DND-41 (cell line): ENCODE measurements at regions not wholly inside any gene's neighbourhood (a gene's known extent, or its start where the extent isn't known, plus 50 kb on each side); places are given as distances from the start of the nearest gene placed in this dataset.

Experiments used
- ATAC-seq: fragments of 200-7000 bp; cut with Tn5 transposase; 3 replicates; pipeline ENCODE4 v1.9.1; 2021; ENCODE audit warnings: low read depth; ENCODE audit not compliant: insufficient read depth
- DNase-seq: peaks from one replicate; pipeline ENCODE4 v3.0.0-alpha.2; 2020
- H2AFZ ChIP-seq: 2 replicates; pipeline ENCODE4 v1.6.0; 2012; ENCODE audit warnings: low read depth, low read length
- H3K27ac ChIP-seq: 2 replicates; pipeline ENCODE4 v1.5.1; 2012; ENCODE audit warnings: low read length, inconsistent platforms
- H3K27me3 ChIP-seq: fragments of 200-600 bp; sonication (generic); 2 replicates; pipeline ENCODE4 v1.6.0; 2012; ENCODE audit warnings: low read length, mild to moderate bottlenecking, inconsistent platforms; ENCODE audit not compliant: insufficient read depth, poor library complexity
- H3K36me3 ChIP-seq: 2 replicates; pipeline ENCODE4 v1.5.1; 2012; ENCODE audit warnings: low read length, inconsistent platforms; ENCODE audit not compliant: insufficient read depth
- H3K4me1 ChIP-seq: 2 replicates; pipeline ENCODE4 v1.5.1; 2012; ENCODE audit warnings: mild to moderate bottlenecking, low read length; ENCODE audit not compliant: insufficient read depth
- H3K4me2 ChIP-seq: 2 replicates; pipeline ENCODE4 v1.6.0; 2012; ENCODE audit warnings: mild to moderate bottlenecking, moderate library complexity, low read length, inconsistent platforms; ENCODE audit not compliant: insufficient read depth
- H3K4me3 ChIP-seq, 2 experiments: fragments of 200-600 bp in 1 of 2; shearing (Covaris generic) in 1 of 2; 2 replicates each; pipeline ENCODE4 v1.5.1; 2012 to 2016; ENCODE audit warnings: inconsistent platforms in 2 of 2, low read length in 2 of 2, mild to moderate bottlenecking in 2 of 2, low read depth in 1 of 2, moderate library complexity in 1 of 2
- H3K79me2 ChIP-seq: 2 replicates; pipeline ENCODE4 v1.6.0; 2012; ENCODE audit warnings: low read length, inconsistent platforms; ENCODE audit not compliant: insufficient read depth
- H3K9ac ChIP-seq: 2 replicates; pipeline ENCODE4 v1.6.0; 2012; ENCODE audit warnings: low read depth, mild to moderate bottlenecking, inconsistent platforms, low read length, moderate library complexity
- H3K9me3 ChIP-seq: 2 replicates; pipeline ENCODE4 v1.5.1; 2012; ENCODE audit warnings: low read length, moderate library complexity, mild to moderate bottlenecking, inconsistent platforms; ENCODE audit not compliant: insufficient read depth, severe bottlenecking
- H4K20me1 ChIP-seq: 2 replicates; pipeline ENCODE4 v1.6.0; 2012; ENCODE audit warnings: low read length; ENCODE audit not compliant: insufficient read depth
- EZH2 ChIP-seq: IDR thresholded peaks from 3 replicates; pipeline ENCODE4 v1.6.1; 2012; ENCODE audit warnings: borderline replicate concordance, low read depth, mild to moderate bottlenecking, moderate library complexity, low read length, inconsistent platforms; ENCODE audit not compliant: severe bottlenecking
- TF ChIP-seq, protein P1 (sequence below): IDR thresholded peaks from 2 replicates; pipeline ENCODE4 v1.5.1; 2012; ENCODE audit warnings: borderline replicate concordance, low read length, moderate library complexity, mild to moderate bottlenecking; ENCODE audit not compliant: poor library complexity, severe bottlenecking; ENCODE audit errors: extremely low read depth

DNA sequence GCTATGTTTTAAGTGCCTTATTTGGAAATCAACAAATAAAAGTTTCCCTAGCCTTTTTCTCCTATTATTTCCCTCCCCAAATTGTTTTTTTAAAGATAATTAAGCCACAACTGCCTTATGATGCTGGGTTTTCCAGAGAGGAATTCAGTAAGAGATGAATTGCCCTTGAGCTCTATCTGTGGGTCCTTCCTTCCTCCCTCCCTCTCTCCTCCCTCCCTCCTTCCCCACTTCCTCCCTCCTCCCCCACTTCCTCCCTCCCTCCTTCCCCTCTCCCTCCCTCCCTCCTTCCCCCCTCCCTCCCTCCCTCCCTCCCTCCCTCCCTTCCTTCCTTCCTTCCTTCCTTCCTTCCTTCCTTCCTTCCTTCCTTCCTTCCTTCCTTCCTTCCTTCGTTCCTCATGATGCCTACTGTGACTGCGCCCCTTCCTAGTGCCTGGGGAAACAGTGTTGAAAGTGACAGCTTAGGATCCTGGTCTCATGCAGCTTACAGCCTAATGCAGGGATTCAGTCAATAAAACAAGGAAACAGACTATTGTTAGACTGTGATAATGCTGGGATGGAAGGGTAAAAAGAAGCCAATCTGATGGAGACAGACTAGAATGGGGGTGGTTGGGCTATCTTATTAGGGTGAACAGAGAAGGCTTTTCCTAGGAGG, 1417.1 kb downstream of the AACS start:
- Histone ChIP-seq H3K27me3 (no peaks in the 10 kb centered on the region), H3K36me3 (no peaks in the 10 kb centered on the region), H3K4me1 (no peaks in the 10 kb centered on the region), H3K9ac (no peak overlapping the region), H3K4me3 (no peak overlapping the region), H3K9me3 (no peaks in the 10 kb centered on the region), H2AFZ (no peak overlapping the region), H4K20me1 (no peaks in the 10 kb centered on the region), H3K79me2 (no peaks in the 10 kb centered on the region), H3K4me2 (no peak overlapping the region), H3K27ac (no peak overlapping the region)
- DNase-seq (no peak), ATAC-seq (no peak)
- no peak for TF ChIP-seq EZH2
- TF ChIP-seq, protein P1, sequence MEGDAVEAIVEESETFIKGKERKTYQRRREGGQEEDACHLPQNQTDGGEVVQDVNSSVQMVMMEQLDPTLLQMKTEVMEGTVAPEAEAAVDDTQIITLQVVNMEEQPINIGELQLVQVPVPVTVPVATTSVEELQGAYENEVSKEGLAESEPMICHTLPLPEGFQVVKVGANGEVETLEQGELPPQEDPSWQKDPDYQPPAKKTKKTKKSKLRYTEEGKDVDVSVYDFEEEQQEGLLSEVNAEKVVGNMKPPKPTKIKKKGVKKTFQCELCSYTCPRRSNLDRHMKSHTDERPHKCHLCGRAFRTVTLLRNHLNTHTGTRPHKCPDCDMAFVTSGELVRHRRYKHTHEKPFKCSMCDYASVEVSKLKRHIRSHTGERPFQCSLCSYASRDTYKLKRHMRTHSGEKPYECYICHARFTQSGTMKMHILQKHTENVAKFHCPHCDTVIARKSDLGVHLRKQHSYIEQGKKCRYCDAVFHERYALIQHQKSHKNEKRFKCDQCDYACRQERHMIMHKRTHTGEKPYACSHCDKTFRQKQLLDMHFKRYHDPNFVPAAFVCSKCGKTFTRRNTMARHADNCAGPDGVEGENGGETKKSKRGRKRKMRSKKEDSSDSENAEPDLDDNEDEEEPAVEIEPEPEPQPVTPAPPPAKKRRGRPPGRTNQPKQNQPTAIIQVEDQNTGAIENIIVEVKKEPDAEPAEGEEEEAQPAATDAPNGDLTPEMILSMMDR = no peak

DNA sequence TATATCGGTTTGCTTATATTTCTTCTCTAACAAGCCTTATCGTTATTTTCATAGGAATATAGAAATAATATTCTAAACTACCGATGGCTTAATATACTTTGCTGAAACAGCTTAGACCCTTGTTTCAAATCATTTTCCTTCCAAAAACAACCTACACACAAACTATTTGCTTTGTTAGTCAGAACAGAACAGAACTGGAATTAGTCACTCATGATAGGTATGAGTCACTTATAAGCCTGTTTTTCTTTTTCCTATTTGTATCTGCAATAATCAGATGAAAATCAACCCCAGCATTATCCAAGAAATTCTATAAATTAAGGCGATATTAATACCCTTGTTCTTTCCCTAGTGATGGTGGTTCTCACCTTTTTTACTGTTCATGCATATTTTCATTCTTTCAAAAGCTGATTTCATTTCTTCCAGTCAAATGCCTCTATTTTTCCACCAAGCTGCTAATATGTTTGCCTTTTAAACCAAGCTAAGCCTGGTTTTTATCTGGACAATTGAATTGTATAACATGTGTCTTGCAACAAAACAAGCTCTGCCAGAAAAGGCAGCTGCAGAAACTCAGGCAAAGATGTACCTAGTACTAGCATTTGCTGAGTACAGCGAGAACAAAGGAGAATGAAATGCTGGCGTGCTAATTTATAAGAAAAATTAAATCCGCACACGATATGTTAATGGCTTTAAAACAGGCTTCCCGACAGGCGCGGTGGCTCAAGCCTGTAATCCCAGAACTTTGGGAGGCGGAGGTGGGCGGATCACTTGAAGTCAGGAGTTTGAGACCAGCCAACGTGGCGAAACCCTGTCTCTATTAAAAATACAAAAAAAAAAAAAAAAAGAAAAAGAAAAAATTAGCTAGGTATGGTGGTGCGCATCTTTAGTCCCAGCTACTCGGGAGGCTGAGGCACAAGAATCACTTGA, 1418.2 kb downstream of the AACS start:
- Histone ChIP-seq H2AFZ (no peak overlapping the region), H3K9me3 (no peaks in the 10 kb centered on the region), H3K9ac (no peak overlapping the region), H3K79me2 (no peaks in the 10 kb centered on the region), H3K4me1 (no peaks in the 10 kb centered on the region), H3K36me3 (no peaks in the 10 kb centered on the region), H3K27me3 (no peaks in the 10 kb centered on the region), H3K4me3 (no peak overlapping the region), H3K27ac (no peak overlapping the region), H3K4me2 (no peak overlapping the region), H4K20me1 (no peaks in the 10 kb centered on the region)
- DNase-seq (no peak), ATAC-seq (no peak)
- TF ChIP-seq, protein P1 = no peak
- no peak for TF ChIP-seq EZH2

DNA sequence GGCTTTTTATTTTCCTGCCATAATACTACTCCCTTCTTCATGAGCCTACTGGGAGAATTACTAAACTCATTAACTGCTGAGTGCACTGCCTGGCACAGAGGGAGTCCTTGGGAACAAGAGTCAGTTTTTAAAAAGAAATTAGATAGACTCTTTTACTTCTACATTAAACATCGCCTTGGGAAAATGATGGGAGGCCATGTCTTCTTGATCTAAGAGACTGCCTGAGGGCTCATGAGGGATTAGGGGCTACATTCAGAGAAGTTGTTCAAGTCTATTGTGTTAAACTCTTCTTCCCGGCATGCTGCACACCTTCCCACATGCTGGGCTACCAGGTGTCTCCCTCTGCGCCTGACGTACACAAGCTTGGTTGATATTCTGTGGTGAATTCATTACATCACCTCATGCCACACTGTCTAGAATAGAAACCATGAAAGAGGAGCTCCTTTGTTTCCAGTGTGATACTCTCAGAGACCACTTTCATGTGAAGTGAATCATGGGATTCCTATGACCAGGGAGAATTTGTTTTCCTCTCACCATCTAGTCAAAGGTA, 1422.3 kb downstream of the AACS start:
- H3K4me1 ChIP-seq = no peaks in the 10 kb centered on the region
- no peak overlapping the region for H3K9ac ChIP-seq
- no peak overlapping the region for H3K4me3 ChIP-seq
- no peak overlapping the region for H3K4me2 ChIP-seq
- no peak for TF ChIP-seq EZH2
- TF ChIP-seq, protein P1 = no peak
- no peak for DNase-seq
- ATAC-seq = no peak
- no peaks in the 10 kb centered on the region for H4K20me1 ChIP-seq
- no peak overlapping the region for H3K27ac ChIP-seq
- H3K27me3 ChIP-seq = no peaks in the 10 kb centered on the region
- H3K79me2 ChIP-seq = no peaks in the 10 kb centered on the region
- H3K9me3 ChIP-seq = peaks cover 2% of the 10 kb centered on the region
- no peak overlapping the region for H2AFZ ChIP-seq
- H3K36me3 ChIP-seq = no peaks in the 10 kb centered on the region
